ENCODE measurements at regions not wholly inside any gene's neighbourhood (a gene's known extent, or its start where the extent isn't known, plus 50 kb on each side); places are given as distances from the start of the nearest gene placed in this dataset.
"Not testable (repeated sequence)": the region's sequence is repeated elsewhere in the genome, so short reads cannot be mapped to it uniquely, and the experiment has no call there.

DNA sequence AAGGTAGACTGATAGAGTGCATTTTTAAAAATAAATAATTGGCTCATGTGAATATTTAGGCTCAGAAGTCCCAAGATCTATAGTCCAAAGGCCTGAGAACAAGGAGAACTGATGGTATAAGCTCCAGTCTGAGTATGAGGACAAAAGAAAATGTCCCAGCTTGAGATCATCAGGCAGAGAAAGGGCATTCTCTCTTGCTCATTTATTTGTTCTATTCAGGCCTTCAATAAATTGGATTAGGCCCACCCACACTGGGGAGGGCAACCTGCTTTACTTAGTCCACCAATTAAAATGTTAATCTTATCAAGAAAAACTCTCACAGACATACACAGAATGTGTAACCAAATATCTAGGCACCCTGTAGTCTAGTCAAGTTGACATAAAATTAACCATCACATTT, 644.4 kb upstream of the MDGA2 start:
- no peak for TF ChIP-seq POLR2A (IDR thresholded peaks at IDR 0.05)
- TF ChIP-seq EP300 (IDR thresholded peaks at IDR 0.05) = no peak
- TF ChIP-seq, protein P1, sequence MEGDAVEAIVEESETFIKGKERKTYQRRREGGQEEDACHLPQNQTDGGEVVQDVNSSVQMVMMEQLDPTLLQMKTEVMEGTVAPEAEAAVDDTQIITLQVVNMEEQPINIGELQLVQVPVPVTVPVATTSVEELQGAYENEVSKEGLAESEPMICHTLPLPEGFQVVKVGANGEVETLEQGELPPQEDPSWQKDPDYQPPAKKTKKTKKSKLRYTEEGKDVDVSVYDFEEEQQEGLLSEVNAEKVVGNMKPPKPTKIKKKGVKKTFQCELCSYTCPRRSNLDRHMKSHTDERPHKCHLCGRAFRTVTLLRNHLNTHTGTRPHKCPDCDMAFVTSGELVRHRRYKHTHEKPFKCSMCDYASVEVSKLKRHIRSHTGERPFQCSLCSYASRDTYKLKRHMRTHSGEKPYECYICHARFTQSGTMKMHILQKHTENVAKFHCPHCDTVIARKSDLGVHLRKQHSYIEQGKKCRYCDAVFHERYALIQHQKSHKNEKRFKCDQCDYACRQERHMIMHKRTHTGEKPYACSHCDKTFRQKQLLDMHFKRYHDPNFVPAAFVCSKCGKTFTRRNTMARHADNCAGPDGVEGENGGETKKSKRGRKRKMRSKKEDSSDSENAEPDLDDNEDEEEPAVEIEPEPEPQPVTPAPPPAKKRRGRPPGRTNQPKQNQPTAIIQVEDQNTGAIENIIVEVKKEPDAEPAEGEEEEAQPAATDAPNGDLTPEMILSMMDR (IDR thresholded peaks at IDR 0.05) = no peak
- no peak for DNase-seq
- H3K4me1 ChIP-seq (ENCODE audit: insufficient read depth) = no peaks in the 10 kb centered on the region
- H3K36me3 ChIP-seq = no peaks in the 10 kb centered on the region
- intact Hi-C loops (cut with DNase I) = no loop called here
- no peaks in the 10 kb centered on the region for H3K27me3 ChIP-seq
- H3K4me3 ChIP-seq = no peak overlapping the region
- no peak overlapping the region for H3K27ac ChIP-seq
- H3K9me3 ChIP-seq = no peaks in the 10 kb centered on the region

DNA sequence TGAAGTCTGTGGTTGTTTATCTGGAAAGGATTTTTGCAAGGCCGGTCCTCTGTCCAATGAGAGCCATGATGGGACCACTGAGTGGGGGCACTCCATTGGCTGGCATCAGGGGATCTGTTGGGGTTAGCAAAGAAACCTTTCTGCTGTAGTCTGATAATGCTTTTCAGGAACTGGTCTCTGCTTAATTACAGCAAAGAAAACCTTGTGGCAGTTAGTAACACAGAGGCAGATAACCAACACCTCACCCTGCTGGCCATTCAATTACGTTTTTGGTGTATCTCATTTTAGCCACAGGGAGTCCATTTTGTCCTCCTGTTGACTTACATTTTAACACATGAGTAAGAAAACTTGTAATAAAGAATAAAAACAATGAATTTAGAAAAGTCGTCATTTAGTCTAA, 629.3 kb upstream of the MDGA2 start:
- no peaks in the 10 kb centered on the region for H3K4me1 ChIP-seq (ENCODE audit: insufficient read depth)
- H3K4me3 ChIP-seq = no peak overlapping the region
- H3K27me3 ChIP-seq = no peaks in the 10 kb centered on the region
- H3K9me3 ChIP-seq = no peaks in the 10 kb centered on the region
- H3K36me3 ChIP-seq = no peaks in the 10 kb centered on the region
- WGBS, 3 donors = 86 to 88% (median 86%) methylated on average over 3 of the region's 3 CpGs
- no peak for DNase-seq
- H3K27ac ChIP-seq = no peak overlapping the region
- TF ChIP-seq EP300 (IDR thresholded peaks at IDR 0.05) = no peak
- intact Hi-C loops (cut with DNase I) = no loop called here

DNA sequence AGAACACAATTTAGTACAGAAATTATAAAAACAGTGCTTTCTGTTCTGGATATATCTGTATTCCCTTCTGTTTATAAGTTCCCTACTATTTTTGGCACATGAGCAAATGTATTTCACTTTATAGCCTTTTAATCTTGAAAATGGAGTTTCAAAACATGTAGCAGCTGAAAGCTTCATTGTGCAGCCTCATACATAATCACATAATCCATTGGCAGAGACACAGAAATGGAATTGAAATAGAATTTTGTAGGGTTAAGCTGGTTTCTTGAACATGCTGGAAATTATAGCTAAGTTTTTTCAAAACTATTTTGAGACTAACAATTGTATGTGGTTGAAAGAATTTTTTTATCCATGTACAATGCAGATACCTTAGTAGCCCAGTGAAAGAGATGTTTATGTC, 614.3 kb upstream of the MDGA2 start:
- TF ChIP-seq EP300 (IDR thresholded peaks at IDR 0.05) = no peak
- no peak overlapping the region for H3K27ac ChIP-seq
- intact Hi-C loops (cut with DNase I) = no loop called here
- H3K4me1 ChIP-seq (ENCODE audit: insufficient read depth) = no peaks in the 10 kb centered on the region
- H3K9me3 ChIP-seq = no peaks in the 10 kb centered on the region
- no peaks in the 10 kb centered on the region for H3K36me3 ChIP-seq
- DNase-seq = no peak
- H3K4me3 ChIP-seq = no peak overlapping the region
- H3K27me3 ChIP-seq = no peaks in the 10 kb centered on the region

DNA sequence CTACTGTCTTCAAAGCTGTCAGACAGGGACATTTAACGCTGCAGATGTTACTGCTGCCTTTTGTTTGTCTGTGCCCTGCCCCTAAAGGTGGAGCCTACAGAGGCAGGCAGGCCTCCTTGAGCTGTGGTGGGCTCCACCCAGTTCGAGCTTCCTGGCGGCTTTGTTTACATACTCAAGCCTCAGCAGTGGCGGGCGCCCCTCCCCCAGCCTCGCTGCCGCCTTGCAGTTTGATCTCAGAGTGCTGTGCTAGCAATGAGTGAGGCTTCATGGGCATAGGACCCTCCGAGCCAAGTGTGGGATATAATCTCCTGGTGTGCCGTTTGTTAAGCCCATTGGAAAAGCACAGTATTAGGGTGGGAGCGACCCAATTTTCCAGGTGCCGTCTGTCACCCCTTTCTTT, 609.8 kb upstream of the MDGA2 start:
- intact Hi-C loops (cut with DNase I); H3K27me3 ChIP-seq; H3K27ac ChIP-seq; H3K4me1 ChIP-seq (ENCODE audit: insufficient read depth); H3K9me3 ChIP-seq; H3K36me3 ChIP-seq; H3K4me3 ChIP-seq; DNase-seq: not testable (repeated sequence)
- WGBS, 3 donors = 93 to 97% (median 94%) methylated on average over 11 of the region's 11 CpGs

DNA sequence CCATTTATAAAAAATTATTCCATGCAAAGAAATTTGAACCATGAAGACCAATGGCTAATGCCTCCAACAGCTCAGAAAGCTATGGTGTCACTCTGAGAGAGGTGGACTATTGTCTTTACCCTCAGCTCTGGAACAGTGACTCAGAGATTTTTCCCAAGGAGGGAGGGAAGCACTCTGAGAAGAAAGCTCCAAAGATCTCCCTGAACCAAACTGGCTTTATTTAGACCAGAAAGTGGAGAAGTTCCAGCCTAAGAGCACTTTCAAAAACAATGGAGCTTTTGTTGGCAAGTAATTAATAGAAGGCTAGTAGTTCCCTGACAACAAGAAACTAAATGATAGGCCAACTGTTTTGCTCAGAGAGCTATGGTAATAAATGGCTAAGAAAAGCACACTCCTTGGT, 599.9 kb upstream of the MDGA2 start:
- Histone ChIP-seq H3K27ac (no peak overlapping the region), H3K4me1 (ENCODE audit: insufficient read depth) (no peaks in the 10 kb centered on the region), H3K9me3 (no peaks in the 10 kb centered on the region), H3K4me3 (no peak overlapping the region), H3K27me3 (no peaks in the 10 kb centered on the region), H3K36me3 (no peaks in the 10 kb centered on the region)
- intact Hi-C loops (cut with DNase I) = no loop called here
- DNase-seq = no peak
- TF ChIP-seq POLR2A (IDR thresholded peaks at IDR 0.05) (no peak), EP300 (IDR thresholded peaks at IDR 0.05) (no peak)
- TF ChIP-seq, protein P1 (IDR thresholded peaks at IDR 0.05) = no peak

DNA sequence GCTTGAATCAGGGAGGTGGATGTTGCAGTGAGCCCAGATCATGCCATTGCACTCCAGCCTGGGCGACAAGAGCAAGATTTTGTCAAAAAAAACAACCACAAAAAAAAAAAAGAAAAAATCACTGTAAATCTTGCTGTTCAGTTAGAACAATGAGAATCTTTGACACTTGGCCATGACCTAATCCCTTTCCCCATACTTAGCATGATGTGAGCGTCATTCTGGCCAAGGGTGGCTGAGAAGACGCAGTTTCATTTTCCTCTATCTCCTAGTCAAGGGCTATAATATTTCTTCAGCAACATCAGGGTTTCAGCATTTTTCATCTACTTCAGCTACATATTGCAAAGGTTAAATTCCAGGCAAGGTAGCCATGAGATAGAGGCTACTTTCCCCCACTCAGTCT, 599.4 kb upstream of the MDGA2 start:
- Histone ChIP-seq H3K4me1 (ENCODE audit: insufficient read depth) (no peaks in the 10 kb centered on the region), H3K27ac (no peak overlapping the region), H3K9me3 (no peaks in the 10 kb centered on the region)

DNA sequence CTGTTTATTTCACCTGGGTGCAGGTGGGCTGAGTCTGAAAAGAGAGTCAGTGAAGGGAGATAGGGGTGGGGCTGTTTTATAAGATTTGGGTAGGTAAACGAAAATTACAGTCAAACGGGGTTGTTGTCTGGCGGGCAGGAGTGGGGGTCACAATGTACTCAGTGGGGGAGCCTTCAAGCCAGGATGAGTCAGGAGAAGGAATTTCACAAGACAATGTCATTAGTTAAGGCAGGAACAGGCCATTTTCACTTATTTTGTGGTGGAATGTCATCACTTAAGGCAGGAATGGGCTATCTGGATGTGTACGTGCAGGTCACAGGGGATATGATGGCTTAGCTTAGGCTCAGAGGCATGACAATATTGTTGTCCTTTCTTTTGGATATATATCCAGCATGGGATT, 592.5 kb upstream of the MDGA2 start:
- H3K4me3 ChIP-seq; H3K27me3 ChIP-seq; H3K9me3 ChIP-seq; intact Hi-C loops (cut with DNase I); H3K36me3 ChIP-seq; DNase-seq; H3K27ac ChIP-seq; H3K4me1 ChIP-seq (ENCODE audit: insufficient read depth): not testable (repeated sequence)
- WGBS, 3 donors = 71 to 81% (median 80%) methylated on average over 4 of the region's 4 CpGs

More for the DNA sequence above, 599.4 kb upstream of the MDGA2 start:
- TF ChIP-seq, protein P1 (IDR thresholded peaks at IDR 0.05) = no peak
- TF ChIP-seq POLR2A (IDR thresholded peaks at IDR 0.05) = no peak
- TF ChIP-seq EP300 (IDR thresholded peaks at IDR 0.05) = no peak
- Histone ChIP-seq H3K27me3 (no peaks in the 10 kb centered on the region), H3K4me3 (no peak overlapping the region), H3K36me3 (no peaks in the 10 kb centered on the region)
- WGBS, 3 donors = 87 to 90% (median 88%) methylated on average over 3 of the region's 3 CpGs
- no peak for DNase-seq
- intact Hi-C loops (cut with DNase I) = no loop called here

DNA sequence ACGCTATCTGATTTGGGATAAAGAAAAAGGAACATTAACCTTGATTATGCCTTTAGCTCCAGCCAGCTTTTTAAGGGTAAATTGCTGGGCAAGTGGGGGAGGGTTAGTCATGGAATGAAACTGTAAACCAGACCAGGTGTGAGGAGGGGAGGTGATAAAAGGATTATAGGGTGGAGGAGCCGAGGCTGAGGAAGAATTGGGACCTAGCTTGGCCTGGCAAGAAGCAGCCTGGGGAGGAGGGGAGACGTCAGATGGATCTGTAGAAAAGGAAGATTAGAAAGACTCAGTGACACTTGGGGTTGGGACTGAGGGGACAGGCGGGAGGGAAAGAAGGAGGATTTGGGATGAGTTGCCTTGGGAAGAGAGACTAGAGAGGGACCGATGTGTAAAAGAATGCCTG, 590.8 kb upstream of the MDGA2 start:
- H3K9me3 ChIP-seq; H3K27me3 ChIP-seq; H3K4me3 ChIP-seq; H3K36me3 ChIP-seq; intact Hi-C loops (cut with DNase I); H3K4me1 ChIP-seq (ENCODE audit: insufficient read depth); DNase-seq; H3K27ac ChIP-seq: not testable (repeated sequence)
- WGBS, 3 donors = 49 to 61% (median 60%) methylated on average over 5 of the region's 5 CpGs

All from ovary (tissue), 7 donors.